ENCODE measurements at regions not wholly inside any gene's neighbourhood (a gene's known extent, or its start where the extent isn't known, plus 50 kb on each side); places are given as distances from the start of the nearest gene placed in this dataset.
A peak's percentile ranks its signal among the peaks of the same experiment; 100 is the strongest.

GRCh38 chr5:10036136-10036815 is 213.4 kb downstream of the ATPSCKMT start:
- TF ChIP-seq CTCF (IDR thresholded peaks at IDR 0.05; ENCODE audit: low read depth, low read length): no peak
- H3K4me3 ChIP-seq (ENCODE audit: low read depth, low read length): no peak overlapping the region

GRCh38 chr5:10034001-10034400 is 215.7 kb downstream of the ATPSCKMT start:
- H3K4me3 ChIP-seq (ENCODE audit: low read depth, low read length): no peak overlapping the region
- no peak for TF ChIP-seq CTCF (IDR thresholded peaks at IDR 0.05; ENCODE audit: low read depth, low read length)

GRCh38 chr5:10031817-10032216 is 217.9 kb downstream of the ATPSCKMT start:
- no peak overlapping the region for H3K4me3 ChIP-seq (ENCODE audit: low read depth, low read length)
- TF ChIP-seq CTCF (IDR thresholded peaks at IDR 0.05; ENCODE audit: low read depth, low read length): no peak

- no peak overlapping the region for H3K4me3 ChIP-seq (ENCODE audit: low read depth, low read length)
- TF ChIP-seq CTCF (IDR thresholded peaks at IDR 0.05; ENCODE audit: low read depth, low read length): peak; percentile 50; the same call in 1 of the 2 replicates
Measured at GRCh38 chr5:10030219-10030831, 219.4 kb downstream of the ATPSCKMT start.

- H3K4me3 ChIP-seq (ENCODE audit: low read depth, low read length): no peak overlapping the region
- no peak for TF ChIP-seq CTCF (IDR thresholded peaks at IDR 0.05; ENCODE audit: low read depth, low read length)
Measured at GRCh38 chr5:10023494-10023893, 226.2 kb downstream of the ATPSCKMT start.

- TF ChIP-seq CTCF (IDR thresholded peaks at IDR 0.05; ENCODE audit: low read depth, low read length): no peak
- no peak overlapping the region for H3K4me3 ChIP-seq (ENCODE audit: low read depth, low read length)
Measured at GRCh38 chr5:10021248-10021647, 228.4 kb downstream of the ATPSCKMT start.

- no peak for TF ChIP-seq CTCF (IDR thresholded peaks at IDR 0.05; ENCODE audit: low read depth, low read length)
- H3K4me3 ChIP-seq (ENCODE audit: low read depth, low read length): no peak overlapping the region
Measured at GRCh38 chr5:10019236-10019635, 230.5 kb downstream of the ATPSCKMT start.

All from WI38 (cell line).